H1 (cell line): ENCODE measurements at regions not wholly inside any gene's neighbourhood (a gene's known extent, or its start where the extent isn't known, plus 50 kb on each side); places are given as distances from the start of the nearest gene placed in this dataset.

Experiments
- CTCF ChIA-PET: fragments of 300-600 bp; sonication (Branson Sonifier 250); formaldehyde crosslinking; loops from one replicate; lab custom pipeline; 2021; ENCODE audit not compliant: partially characterized antibody; lab: Charles Lee
- POLR2A ChIA-PET: fragments of 300-600 bp; sonication (Branson Sonifier 250); formaldehyde crosslinking; loops from one replicate; lab custom pipeline; 2021; ENCODE audit warnings: inconsistent platforms; ENCODE audit not compliant: partially characterized antibody; lab: Charles Lee
- DNase-seq, 2 experiments: peaks; one replicate each; pipeline versions ENCODE4 v3.0.0 to v3.0.0-alpha.2; 2010 to 2022; ENCODE audit warnings: low spot score in 2 of 2, low read depth in 1 of 2, mixed read lengths in 1 of 2
- FAIRE-seq: peaks from 2 replicates; lab custom pipeline; 2011; peaks lifted over from hg19 to GRCh38; lab: Jason Lieb, UNC
- H2AFZ ChIP-seq: 2 replicates; pipeline ENCODE4 v1.8.1; 2012; ENCODE audit warnings: low read length, inconsistent platforms
- H2AK5ac ChIP-seq: 2 replicates; pipeline ENCODE4 v1.6.1; 2013; ENCODE audit warnings: low read depth, low read length
- H2BK120ac ChIP-seq: replicated peaks from 2 replicates; pipeline ENCODE3; 2013; ENCODE audit warnings: low read depth, low read length, inconsistent platforms
- H2BK12ac ChIP-seq: 2 replicates; pipeline ENCODE4 v1.6.1; 2013; ENCODE audit warnings: low read depth, low read length
- H2BK15ac ChIP-seq: 2 replicates; pipeline ENCODE4 v1.6.1; 2013; ENCODE audit warnings: low read length
- H2BK20ac ChIP-seq: 2 replicates; pipeline ENCODE4 v1.6.1; 2013; ENCODE audit warnings: low read length
- H2BK5ac ChIP-seq: 2 replicates; pipeline ENCODE4 v1.6.1; 2013; ENCODE audit warnings: low read depth, low read length
- H3K14ac ChIP-seq: 2 replicates; pipeline ENCODE4 v1.6.1; 2013; ENCODE audit warnings: inconsistent platforms; ENCODE audit not compliant: insufficient read length
- H3K18ac ChIP-seq: 2 replicates; pipeline ENCODE4 v1.6.1; 2013; ENCODE audit warnings: low read length; ENCODE audit errors: extremely low read depth
- H3K23ac ChIP-seq: 2 replicates; pipeline ENCODE4 v1.6.1; 2013; ENCODE audit warnings: inconsistent platforms; ENCODE audit not compliant: insufficient read length
- H3K23me2 ChIP-seq: 2 replicates; pipeline ENCODE4 v1.6.1; 2013; ENCODE audit warnings: low read depth, low read length
- H3K27ac ChIP-seq: 2 replicates; pipeline ENCODE4 v1.6.1; 2011; ENCODE audit warnings: low read depth, low read length, inconsistent platforms
- H3K27me3 ChIP-seq, 4 experiments: replicated peaks in 1 of 4; 1 replicate in 1 of 4; 2 replicates in 3 of 4; pipeline versions ENCODE4 v1.6.1 to v1.8.1; 2011 to 2013; ENCODE audit warnings: low read length in 3 of 4, mild to moderate bottlenecking in 3 of 4, inconsistent platforms in 2 of 4, mixed read lengths in 2 of 4, moderate library complexity in 1 of 4; ENCODE audit not compliant: control insufficient read depth in 3 of 4, insufficient read depth in 3 of 4; ENCODE audit errors: extremely low read depth in 1 of 4
- H3K36me3 ChIP-seq, 4 experiments: 2 replicates each; pipeline versions ENCODE4 v1.6.1 to v1.8.1; 2011 to 2013; ENCODE audit warnings: mild to moderate bottlenecking in 4 of 4, low read length in 3 of 4, moderate library complexity in 2 of 4, control low read depth in 1 of 4, inconsistent platforms in 1 of 4; ENCODE audit not compliant: insufficient read depth in 4 of 4, control insufficient read depth in 2 of 4
- H3K4ac ChIP-seq: replicated peaks from 2 replicates; pipeline ENCODE3; 2013; ENCODE audit warnings: low read length, low read depth, mixed read lengths, inconsistent platforms; ENCODE audit not compliant: insufficient read length
- H3K4me1 ChIP-seq, 4 experiments: replicated peaks in 1 of 4; 1 replicate in 1 of 4; 2 replicates in 3 of 4; pipeline versions ENCODE4 v1.6.1 to v1.8.1; 2011 to 2013; ENCODE audit warnings: low read length in 3 of 4, inconsistent platforms in 2 of 4, mixed read lengths in 1 of 4; ENCODE audit not compliant: insufficient read depth in 4 of 4, control insufficient read depth in 3 of 4
- H3K4me2 ChIP-seq, 2 experiments: 2 replicates each; pipeline versions ENCODE4 v1.6.1 to v1.8.1; 2011 to 2013; ENCODE audit warnings: low read depth in 2 of 2, low read length in 2 of 2, control low read depth in 1 of 2, inconsistent platforms in 1 of 2, mild to moderate bottlenecking in 1 of 2; ENCODE audit not compliant: insufficient read depth in 1 of 2
- H3K4me3 ChIP-seq, 4 experiments: fragments of 200-600, 300-600 bp in 1 of 4; sonication (generic), shearing (Covaris generic), sonication (Bioruptor Twin) in 1 of 4; 2 replicates each; pipeline versions ENCODE4 v1.5.1 to v1.8.1; 2011 to 2016; ENCODE audit warnings: low read length in 4 of 4, low read depth in 3 of 4, control low read depth in 2 of 4, inconsistent platforms in 2 of 4, mild to moderate bottlenecking in 2 of 4, mixed read lengths in 1 of 4, moderate library complexity in 1 of 4; ENCODE audit not compliant: insufficient read depth in 2 of 4; ENCODE audit errors: extremely low read depth in 1 of 4
- H3K56ac ChIP-seq: replicated peaks from 2 replicates; pipeline ENCODE3; 2013; ENCODE audit warnings: low read depth, mild to moderate bottlenecking, mixed read lengths, low read length, inconsistent platforms; ENCODE audit not compliant: insufficient read length
- H3K79me1 ChIP-seq: 2 replicates; pipeline ENCODE4 v1.6.1; 2013; ENCODE audit warnings: low read depth, low read length, control low read depth
- H3K79me2 ChIP-seq, 2 experiments: 2 replicates each; pipeline versions ENCODE4 v1.6.1 to v1.8.1; 2012 to 2013; ENCODE audit warnings: low read length in 2 of 2, mild to moderate bottlenecking in 2 of 2, inconsistent platforms in 1 of 2; ENCODE audit not compliant: insufficient read depth in 2 of 2, control insufficient read depth in 1 of 2
- H3K9ac ChIP-seq, 4 experiments: replicated peaks in 1 of 4; 1 replicate in 1 of 4; 2 replicates in 3 of 4; pipeline versions ENCODE4 v1.6.1 to v1.8.1; 2011 to 2013; ENCODE audit warnings: low read depth in 3 of 4, low read length in 3 of 4, control low read depth in 2 of 4, mild to moderate bottlenecking in 2 of 4, moderate library complexity in 2 of 4, inconsistent platforms in 1 of 4; ENCODE audit errors: extremely low read depth in 1 of 4
- H3K9me3 ChIP-seq, 2 experiments: 2 replicates each; pipeline versions ENCODE4 v1.6.1 to v1.8.1; 2012 to 2013; ENCODE audit warnings: mild to moderate bottlenecking in 2 of 2, moderate library complexity in 2 of 2, control low read depth in 1 of 2, inconsistent platforms in 1 of 2, low read depth in 1 of 2, low read length in 1 of 2, mixed read lengths in 1 of 2; ENCODE audit not compliant: insufficient read depth in 2 of 2
- H4K20me1 ChIP-seq, 2 experiments: replicated peaks in 1 of 2; 2 replicates each; pipeline versions ENCODE3 to v1.8.1; 2011 to 2013; ENCODE audit warnings: inconsistent platforms in 2 of 2, low read length in 2 of 2, mild to moderate bottlenecking in 1 of 2; ENCODE audit not compliant: insufficient read depth in 2 of 2, control insufficient read depth in 1 of 2
- H4K5ac ChIP-seq: 2 replicates; pipeline ENCODE4 v1.6.1; 2013; ENCODE audit warnings: low read length, low read depth, mixed read lengths, inconsistent platforms; ENCODE audit not compliant: insufficient read length
- H4K8ac ChIP-seq: 2 replicates; pipeline ENCODE4 v1.8.0; 2013; ENCODE audit warnings: mild to moderate bottlenecking, moderate library complexity, low read length, inconsistent platforms; ENCODE audit not compliant: insufficient read depth; ENCODE audit errors: extremely low read depth
- H4K91ac ChIP-seq: replicated peaks from 2 replicates; pipeline ENCODE3; 2013; ENCODE audit warnings: low read length, mixed read lengths, inconsistent platforms; ENCODE audit not compliant: insufficient read length
- SIX5 ChIP-seq: IDR thresholded peaks from 2 replicates; pipeline ENCODE4 v1.6.1; 2011; ENCODE audit warnings: mild to moderate bottlenecking, low read depth, low read length
- SUZ12 ChIP-seq: fragments of 200-600 bp; sonication (generic); IDR thresholded peaks from 2 replicates; pipeline ENCODE4 v1.6.1; 2012; ENCODE audit warnings: mild to moderate bottlenecking, inconsistent platforms, low read length, moderate library complexity, mixed read lengths

- POLR2A ChIA-PET = no interaction called here
- no peak for DNase-seq
- no peaks in the 10 kb centered on the region for H4K20me1 ChIP-seq
- H2AK5ac ChIP-seq = no peak overlapping the region
- H2BK120ac ChIP-seq = no peak overlapping the region
- H4K5ac ChIP-seq = no peak overlapping the region
- no peak overlapping the region for H3K4me2 ChIP-seq
- H3K27me3 ChIP-seq = no peaks in the 10 kb centered on the region
- no peak overlapping the region for H2BK5ac ChIP-seq
- H3K9ac ChIP-seq = no peak overlapping the region
- no peak overlapping the region for H3K18ac ChIP-seq
- no peaks in the 10 kb centered on the region for H3K4me1 ChIP-seq
- no peak overlapping the region for H3K4ac ChIP-seq
- FAIRE-seq = no peak
- H3K23ac ChIP-seq = no peak overlapping the region
- H3K56ac ChIP-seq = no peak overlapping the region
- no peaks in the 10 kb centered on the region for H3K79me1 ChIP-seq
- no peaks in the 10 kb centered on the region for H3K36me3 ChIP-seq
- no peak overlapping the region for H2BK15ac ChIP-seq
- H3K4me3 ChIP-seq = no peak overlapping the region
- no peak overlapping the region for H2BK12ac ChIP-seq
- no peak overlapping the region for H2AFZ ChIP-seq
- CTCF ChIA-PET = interaction anchor here (1.3 kb wide), 1 partner anchor 21 kb away, joined by 3 read pairs; no protein-coding TSS in a partner anchor
- H3K23me2 ChIP-seq = no peaks in the 10 kb centered on the region
- no peak overlapping the region for H3K27ac ChIP-seq
- H4K91ac ChIP-seq = no peak overlapping the region
- no peak overlapping the region for H4K8ac ChIP-seq
- no peak overlapping the region for H3K14ac ChIP-seq
- no peak overlapping the region for H2BK20ac ChIP-seq
- peaks cover 4 to 13% of the 10 kb centered on the region in 2 experiments; a peak in 2 of 4 replicates for H3K9me3 ChIP-seq
- H3K79me2 ChIP-seq = no peaks in the 10 kb centered on the region
- TF ChIP-seq SIX5 (no peak), SUZ12 (no peak)
These were observed 95.1 kb upstream of the CCDC71L start for GRCh38 chr7:106756071-106756470.
